ENCODE measurements at regions not wholly inside any gene's neighbourhood (a gene's known extent, or its start where the extent isn't known, plus 50 kb on each side); places are given as distances from the start of the nearest gene placed in this dataset.

DNA sequence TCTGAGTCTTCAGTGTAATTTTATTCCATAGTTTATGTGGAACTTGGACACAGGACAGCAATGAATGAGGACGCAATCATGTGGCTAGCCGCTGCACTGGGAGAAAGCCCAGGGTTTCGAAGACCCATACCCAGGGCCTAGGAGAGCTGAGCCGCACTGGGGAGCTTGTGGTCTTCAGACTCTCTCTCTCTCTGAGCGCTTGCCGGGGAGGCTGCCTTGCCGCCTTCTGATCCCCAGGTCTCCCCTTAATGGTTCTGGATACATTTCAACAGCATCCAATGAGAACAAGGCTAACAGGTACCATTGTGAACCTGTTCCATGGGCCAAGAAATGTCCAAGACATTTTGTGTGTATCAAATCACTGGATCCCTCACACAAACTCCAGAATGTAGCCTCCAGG lies 383.4 kb downstream of the ICE1 start:
- TF ChIP-seq, protein P1, sequence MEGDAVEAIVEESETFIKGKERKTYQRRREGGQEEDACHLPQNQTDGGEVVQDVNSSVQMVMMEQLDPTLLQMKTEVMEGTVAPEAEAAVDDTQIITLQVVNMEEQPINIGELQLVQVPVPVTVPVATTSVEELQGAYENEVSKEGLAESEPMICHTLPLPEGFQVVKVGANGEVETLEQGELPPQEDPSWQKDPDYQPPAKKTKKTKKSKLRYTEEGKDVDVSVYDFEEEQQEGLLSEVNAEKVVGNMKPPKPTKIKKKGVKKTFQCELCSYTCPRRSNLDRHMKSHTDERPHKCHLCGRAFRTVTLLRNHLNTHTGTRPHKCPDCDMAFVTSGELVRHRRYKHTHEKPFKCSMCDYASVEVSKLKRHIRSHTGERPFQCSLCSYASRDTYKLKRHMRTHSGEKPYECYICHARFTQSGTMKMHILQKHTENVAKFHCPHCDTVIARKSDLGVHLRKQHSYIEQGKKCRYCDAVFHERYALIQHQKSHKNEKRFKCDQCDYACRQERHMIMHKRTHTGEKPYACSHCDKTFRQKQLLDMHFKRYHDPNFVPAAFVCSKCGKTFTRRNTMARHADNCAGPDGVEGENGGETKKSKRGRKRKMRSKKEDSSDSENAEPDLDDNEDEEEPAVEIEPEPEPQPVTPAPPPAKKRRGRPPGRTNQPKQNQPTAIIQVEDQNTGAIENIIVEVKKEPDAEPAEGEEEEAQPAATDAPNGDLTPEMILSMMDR (IDR thresholded peaks at IDR 0.05) = no peak
- TF ChIP-seq POLR2A (IDR thresholded peaks at IDR 0.05) = no peak

All from heart left ventricle (tissue), 13 donors.